Stomach smooth muscle (tissue), 2 donors: ENCODE measurements at regions not wholly inside any gene's neighbourhood (a gene's known extent, or its start where the extent isn't known, plus 50 kb on each side); places are given as distances from the start of the nearest gene placed in this dataset.

Experiments
- H3K27ac ChIP-seq: one replicate; pipeline ENCODE4 v1.7.0; 2013; ENCODE audit warnings: mild to moderate bottlenecking, low read length, inconsistent platforms
- H3K27me3 ChIP-seq, 2 donors: one replicate each; pipeline ENCODE4 v1.7.0; 2013; ENCODE audit warnings: low read length in 2 of 2; ENCODE audit not compliant: insufficient read depth in 2 of 2, control insufficient read depth in 1 of 2
- H3K36me3 ChIP-seq, 2 donors: one replicate each; pipeline ENCODE4 v1.7.0; 2013; ENCODE audit warnings: low read length in 2 of 2; ENCODE audit not compliant: control insufficient read depth in 2 of 2, insufficient read depth in 2 of 2
- H3K4me1 ChIP-seq: one replicate; pipeline ENCODE4 v1.7.0; 2013; ENCODE audit warnings: low read length; ENCODE audit not compliant: control insufficient read depth, insufficient read depth
- H3K4me3 ChIP-seq, 2 donors: one replicate each; pipeline ENCODE4 v1.7.0; 2013; ENCODE audit warnings: low read length in 2 of 2
- H3K9ac ChIP-seq, 2 donors: one replicate each; pipeline ENCODE4 v1.7.0; 2013; ENCODE audit warnings: low read length in 2 of 2, mild to moderate bottlenecking in 1 of 2
- H3K9me3 ChIP-seq, 2 donors: one replicate each; pipeline ENCODE4 v1.7.0; 2013; ENCODE audit warnings: low read length in 2 of 2; ENCODE audit not compliant: control insufficient read depth in 2 of 2
- donor health status: healthy.
- donor health status: Pancreatic carcinoma.

GRCh38 chr6:139778106-139778505 lies 403.7 kb upstream of the CITED2 start:
- H3K27me3 ChIP-seq: no peaks in the 10 kb centered on the region
- H3K4me1 ChIP-seq: peaks cover 17% of the 10 kb centered on the region
- H3K27ac ChIP-seq: peak overlapping the region; percentile 42
- H3K4me3 ChIP-seq: peak overlapping the region; percentile 1 to 41
- no peaks in the 10 kb centered on the region for H3K9me3 ChIP-seq
- H3K9ac ChIP-seq: peak overlapping the region in 1 of 2 donors; percentile 13
- no peaks in the 10 kb centered on the region for H3K36me3 ChIP-seq

- peak overlapping the region; percentile 42 for H3K27ac ChIP-seq
- no peaks in the 10 kb centered on the region for H3K27me3 ChIP-seq
- no peaks in the 10 kb centered on the region for H3K9me3 ChIP-seq
- H3K4me3 ChIP-seq: peak overlapping the region; percentile 1 to 41
- H3K36me3 ChIP-seq: no peaks in the 10 kb centered on the region
- H3K4me1 ChIP-seq: peaks cover 17% of the 10 kb centered on the region
- H3K9ac ChIP-seq: peak overlapping the region in 1 of 2 donors; percentile 13
Measured at GRCh38 chr6:139777202-139777970, 402.9 kb upstream of the CITED2 start.

- H3K9me3 ChIP-seq: no peaks in the 10 kb centered on the region
- no peak overlapping the region for H3K9ac ChIP-seq
- peak overlapping the region in 1 of 2 donors; percentile 17 for H3K4me3 ChIP-seq
- no peaks in the 10 kb centered on the region for H3K36me3 ChIP-seq
- no peaks in the 10 kb centered on the region for H3K27me3 ChIP-seq
- H3K27ac ChIP-seq: no peak overlapping the region
- peaks cover 17% of the 10 kb centered on the region for H3K4me1 ChIP-seq
Measured at GRCh38 chr6:139776041-139776440, 401.6 kb upstream of the CITED2 start.

- H3K9ac ChIP-seq: no peak overlapping the region
- no peak overlapping the region for H3K27ac ChIP-seq
- H3K36me3 ChIP-seq: no peaks in the 10 kb centered on the region
- no peaks in the 10 kb centered on the region for H3K27me3 ChIP-seq
- no peaks in the 10 kb centered on the region for H3K9me3 ChIP-seq
- H3K4me1 ChIP-seq: peaks cover 9% of the 10 kb centered on the region
- no peak overlapping the region for H3K4me3 ChIP-seq
Measured at GRCh38 chr6:139768196-139768595, 393.7 kb upstream of the CITED2 start.

- Histone ChIP-seq H3K9me3 (no peaks in the 10 kb centered on the region), H3K4me1 (peaks cover 9% of the 10 kb centered on the region), H3K9ac (no peak overlapping the region), H3K4me3 (no peak overlapping the region), H3K27me3 (no peaks in the 10 kb centered on the region), H3K27ac (no peak overlapping the region), H3K36me3 (no peaks in the 10 kb centered on the region)
Measured at GRCh38 chr6:139766796-139767195, 392.3 kb upstream of the CITED2 start.

- Histone ChIP-seq H3K36me3 (no peaks in the 10 kb centered on the region), H3K27ac (no peak overlapping the region), H3K9me3 (no peaks in the 10 kb centered on the region), H3K27me3 (no peaks in the 10 kb centered on the region), H3K4me3 (no peak overlapping the region), H3K4me1 (peaks cover 9% of the 10 kb centered on the region), H3K9ac (no peak overlapping the region)
Measured at GRCh38 chr6:139765825-139766285, 391.4 kb upstream of the CITED2 start.

GRCh38 chr6:139764498-139764986 lies 390.1 kb upstream of the CITED2 start:
- Histone ChIP-seq H3K27ac (peak overlapping the region; percentile 56), H3K4me3 (peak overlapping the region in 1 of 2 donors; percentile 9), H3K9me3 (no peaks in the 10 kb centered on the region)

GRCh38 chr6:139763468-139764210 lies 389.2 kb upstream of the CITED2 start:
- H3K9me3 ChIP-seq: no peaks in the 10 kb centered on the region
- H3K36me3 ChIP-seq: no peaks in the 10 kb centered on the region
- peak overlapping the region; percentile 56 for H3K27ac ChIP-seq
- no peaks in the 10 kb centered on the region for H3K27me3 ChIP-seq
- peak overlapping the region in 1 of 2 donors; percentile 41 for H3K9ac ChIP-seq
- H3K4me1 ChIP-seq: peaks cover 9% of the 10 kb centered on the region
- H3K4me3 ChIP-seq: no peak overlapping the region

More at GRCh38 chr6:139764498-139764986, 390.1 kb upstream of the CITED2 start:
- Histone ChIP-seq H3K36me3 (no peaks in the 10 kb centered on the region), H3K9ac (peak overlapping the region in 1 of 2 donors; percentile 41), H3K4me1 (peaks cover 9% of the 10 kb centered on the region), H3K27me3 (no peaks in the 10 kb centered on the region)

- H3K27me3 ChIP-seq: no peaks in the 10 kb centered on the region
- no peaks in the 10 kb centered on the region for H3K9me3 ChIP-seq
- no peaks in the 10 kb centered on the region for H3K36me3 ChIP-seq
- H3K4me3 ChIP-seq: no peak overlapping the region
- H3K27ac ChIP-seq: no peak overlapping the region
- H3K9ac ChIP-seq: no peak overlapping the region
- peaks cover 9% of the 10 kb centered on the region for H3K4me1 ChIP-seq
Measured at GRCh38 chr6:139762587-139763031, 388.2 kb upstream of the CITED2 start.

GRCh38 chr6:139760128-139760527 lies 385.7 kb upstream of the CITED2 start:
- Histone ChIP-seq H3K27ac (no peak overlapping the region), H3K9me3 (no peaks in the 10 kb centered on the region), H3K4me1 (peaks cover 9% of the 10 kb centered on the region), H3K36me3 (no peaks in the 10 kb centered on the region), H3K4me3 (no peak overlapping the region), H3K27me3 (no peaks in the 10 kb centered on the region), H3K9ac (no peak overlapping the region)
